ENCODE measurements at regions not wholly inside any gene's neighbourhood (a gene's known extent, or its start where the extent isn't known, plus 50 kb on each side); places are given as distances from the start of the nearest gene placed in this dataset.
"Not testable (repeated sequence)": the region's sequence is repeated elsewhere in the genome, so short reads cannot be mapped to it uniquely, and the experiment has no call there.

DNA sequence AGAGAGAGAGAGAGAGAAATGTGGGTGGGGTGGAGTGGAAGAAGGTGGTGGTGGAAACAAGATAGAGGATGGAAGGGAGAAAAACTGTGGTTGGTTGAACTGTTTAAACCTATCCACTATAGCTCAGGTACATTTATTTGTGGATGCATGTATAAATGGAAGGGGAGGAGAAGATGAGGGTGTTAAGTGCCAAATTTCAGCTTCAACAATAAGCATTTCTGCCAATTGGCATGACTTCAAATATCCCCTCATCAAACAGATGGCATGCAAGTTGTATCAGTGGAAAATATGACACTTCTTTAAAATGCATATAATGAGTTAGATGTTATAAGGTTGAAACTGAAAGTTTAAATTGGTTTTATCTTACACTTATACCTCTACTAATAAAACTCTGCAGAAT, 216.1 kb downstream of the LMBRD1 start:
- no peak for DNase-seq
- Histone ChIP-seq H3K23ac (ENCODE audit: low read length) (no peak overlapping the region), H2AK5ac (ENCODE audit: low read length) (no peak overlapping the region), H3K27ac (ENCODE audit: low read depth, low read length) (no peak overlapping the region), H2BK120ac (ENCODE audit: low read depth, low read length) (no peak overlapping the region), H3K4ac (ENCODE audit: low read depth, low read length) (no peak overlapping the region), H3K79me1 (ENCODE audit: low read length) (no peaks in the 10 kb centered on the region), H3K4me2 (ENCODE audit: low read length) (no peak overlapping the region), H2BK15ac (replicated peaks; ENCODE audit: low read depth) (no peak overlapping the region), H3K18ac (ENCODE audit: low read length) (no peak overlapping the region), H3K4me3 (ENCODE audit: low read length) (no peak overlapping the region), H3K56ac (ENCODE audit: low read length) (no peak overlapping the region), H4K5ac (ENCODE audit: low read length) (no peak overlapping the region), H2BK5ac (ENCODE audit: low read length) (no peak overlapping the region), H3K9ac (ENCODE audit: low read length) (no peak overlapping the region), H3K27me3 (ENCODE audit: insufficient read depth, low read length, poor library complexity) (no peaks in the 10 kb centered on the region), H3K4me1 (ENCODE audit: control insufficient read depth, low read depth, low read length) (peaks cover 3% of the 10 kb centered on the region), H4K8ac (ENCODE audit: low read depth, low read length) (no peak overlapping the region), H3K79me2 (ENCODE audit: control insufficient read depth, insufficient read depth, low read length) (no peaks in the 10 kb centered on the region), H3K36me3 (ENCODE audit: control insufficient read depth, insufficient read depth, low read length) (no peaks in the 10 kb centered on the region)

GRCh38 chr6:69578361-69578890, 218.4 kb downstream of the LMBRD1 start:
- no peak for DNase-seq
- Histone ChIP-seq H3K9ac (ENCODE audit: low read length) (no peak overlapping the region), H3K27me3 (ENCODE audit: insufficient read depth, low read length, poor library complexity) (no peaks in the 10 kb centered on the region), H3K79me2 (ENCODE audit: control insufficient read depth, insufficient read depth, low read length) (no peaks in the 10 kb centered on the region), H3K4me2 (ENCODE audit: low read length) (no peak overlapping the region), H4K8ac (ENCODE audit: low read depth, low read length) (no peak overlapping the region), H3K4me1 (ENCODE audit: control insufficient read depth, low read depth, low read length) (no peaks in the 10 kb centered on the region), H3K18ac (ENCODE audit: low read length) (no peak overlapping the region), H3K56ac (ENCODE audit: low read length) (no peak overlapping the region), H3K36me3 (ENCODE audit: control insufficient read depth, insufficient read depth, low read length) (no peaks in the 10 kb centered on the region), H2BK120ac (ENCODE audit: low read depth, low read length) (no peak overlapping the region), H2AK5ac (ENCODE audit: low read length) (no peak overlapping the region), H4K5ac (ENCODE audit: low read length) (no peak overlapping the region), H2BK5ac (ENCODE audit: low read length) (no peak overlapping the region), H3K4me3 (ENCODE audit: low read length) (no peak overlapping the region), H3K79me1 (ENCODE audit: low read length) (no peaks in the 10 kb centered on the region), H3K23ac (ENCODE audit: low read length) (no peak overlapping the region), H3K4ac (ENCODE audit: low read depth, low read length) (no peak overlapping the region), H3K27ac (ENCODE audit: low read depth, low read length) (no peak overlapping the region), H2BK15ac (replicated peaks; ENCODE audit: low read depth) (no peak overlapping the region)
- WGBS (ENCODE audit: extremely low coverage, insufficient coverage, low lambda C conversion rate) = no CpG with 5 or more reads among the region's 3 CpGs

- H2BK5ac ChIP-seq (ENCODE audit: low read length) = no peak overlapping the region
- WGBS (ENCODE audit: extremely low coverage, insufficient coverage, low lambda C conversion rate) = no CpG with 5 or more reads among the region's 1 CpG
- no peak overlapping the region for H3K4me2 ChIP-seq (ENCODE audit: low read length)
- no peaks in the 10 kb centered on the region for H3K79me2 ChIP-seq (ENCODE audit: control insufficient read depth, insufficient read depth, low read length)
- no peak overlapping the region for H3K56ac ChIP-seq (ENCODE audit: low read length)
- no peak overlapping the region for H3K4ac ChIP-seq (ENCODE audit: low read depth, low read length)
- H3K4me3 ChIP-seq (ENCODE audit: low read length) = no peak overlapping the region
- H3K27ac ChIP-seq (ENCODE audit: low read depth, low read length) = no peak overlapping the region
- H3K18ac ChIP-seq (ENCODE audit: low read length) = no peak overlapping the region
- H3K36me3 ChIP-seq (ENCODE audit: control insufficient read depth, insufficient read depth, low read length) = no peaks in the 10 kb centered on the region
- no peak overlapping the region for H2AK5ac ChIP-seq (ENCODE audit: low read length)
- no peak overlapping the region for H2BK15ac ChIP-seq (replicated peaks; ENCODE audit: low read depth)
- H2BK120ac ChIP-seq (ENCODE audit: low read depth, low read length) = no peak overlapping the region
- H3K23ac ChIP-seq (ENCODE audit: low read length) = no peak overlapping the region
- no peak overlapping the region for H4K5ac ChIP-seq (ENCODE audit: low read length)
- DNase-seq = no peak
- no peaks in the 10 kb centered on the region for H3K4me1 ChIP-seq (ENCODE audit: control insufficient read depth, low read depth, low read length)
- H3K27me3 ChIP-seq (ENCODE audit: insufficient read depth, low read length, poor library complexity) = no peaks in the 10 kb centered on the region
- no peak overlapping the region for H3K9ac ChIP-seq (ENCODE audit: low read length)
- no peaks in the 10 kb centered on the region for H3K79me1 ChIP-seq (ENCODE audit: low read length)
- no peak overlapping the region for H4K8ac ChIP-seq (ENCODE audit: low read depth, low read length)
Measured at GRCh38 chr6:69571234-69571633, 225.6 kb downstream of the LMBRD1 start.

DNA sequence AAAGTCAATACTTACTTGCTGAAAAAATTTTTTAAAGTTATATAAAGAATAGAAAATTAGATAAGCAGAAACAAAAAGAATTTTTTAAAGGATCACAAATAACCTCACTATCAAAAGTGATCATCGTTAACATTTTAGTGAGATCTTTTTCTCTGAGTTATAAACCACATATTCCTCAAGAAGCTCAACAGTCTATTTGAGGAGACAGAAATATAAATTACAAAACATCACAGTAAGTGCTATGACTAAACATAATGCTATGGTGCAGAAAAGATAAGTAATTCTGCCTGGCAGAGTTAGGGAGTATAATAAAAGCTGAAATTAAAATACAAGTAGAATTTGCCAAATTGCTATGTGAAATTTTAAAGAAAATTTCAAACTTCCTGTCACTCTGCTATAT, 226.7 kb downstream of the LMBRD1 start:
- Histone ChIP-seq H3K18ac (ENCODE audit: low read length) (no peak overlapping the region), H2AK5ac (ENCODE audit: low read length) (no peak overlapping the region), H3K9ac (ENCODE audit: low read length) (no peak overlapping the region), H4K8ac (ENCODE audit: low read depth, low read length) (no peak overlapping the region), H3K79me2 (ENCODE audit: control insufficient read depth, insufficient read depth, low read length) (no peaks in the 10 kb centered on the region), H2BK5ac (ENCODE audit: low read length) (no peak overlapping the region), H3K27ac (ENCODE audit: low read depth, low read length) (no peak overlapping the region), H3K36me3 (ENCODE audit: control insufficient read depth, insufficient read depth, low read length) (no peaks in the 10 kb centered on the region), H3K4me1 (ENCODE audit: control insufficient read depth, low read depth, low read length) (no peaks in the 10 kb centered on the region), H3K23ac (ENCODE audit: low read length) (no peak overlapping the region), H2BK120ac (ENCODE audit: low read depth, low read length) (no peak overlapping the region), H3K56ac (ENCODE audit: low read length) (no peak overlapping the region), H4K5ac (ENCODE audit: low read length) (no peak overlapping the region), H3K4me2 (ENCODE audit: low read length) (no peak overlapping the region), H3K4ac (ENCODE audit: low read depth, low read length) (no peak overlapping the region), H3K79me1 (ENCODE audit: low read length) (no peaks in the 10 kb centered on the region), H3K4me3 (ENCODE audit: low read length) (no peak overlapping the region), H3K27me3 (ENCODE audit: insufficient read depth, low read length, poor library complexity) (no peaks in the 10 kb centered on the region), H2BK15ac (replicated peaks; ENCODE audit: low read depth) (no peak overlapping the region)
- WGBS (ENCODE audit: extremely low coverage, insufficient coverage, low lambda C conversion rate) = no CpG with 5 or more reads among the region's 1 CpG
- no peak for DNase-seq

DNA sequence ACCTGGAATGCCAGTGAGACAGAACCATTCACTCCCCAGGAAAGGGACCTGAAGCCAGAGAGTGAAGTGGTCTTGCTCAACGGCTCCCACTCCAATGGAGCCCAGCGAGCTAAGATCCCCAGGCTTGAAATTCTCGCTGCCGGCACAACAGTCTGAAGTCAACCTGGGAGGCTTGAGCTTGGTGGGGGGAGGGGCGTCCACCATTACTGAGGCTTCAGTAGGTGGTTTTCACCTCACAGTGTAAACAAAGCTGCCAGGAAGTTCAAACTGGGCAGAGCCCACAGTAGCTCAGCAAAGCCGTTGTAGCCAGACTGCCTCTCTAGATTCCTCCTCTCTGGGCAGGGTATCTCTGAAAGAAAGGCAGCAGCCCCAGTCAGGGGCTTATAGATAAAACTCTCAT, 236.2 kb downstream of the LMBRD1 start:
- H2BK120ac ChIP-seq (ENCODE audit: low read depth, low read length); H2BK5ac ChIP-seq (ENCODE audit: low read length); H4K5ac ChIP-seq (ENCODE audit: low read length); H3K56ac ChIP-seq (ENCODE audit: low read length); H3K36me3 ChIP-seq (ENCODE audit: control insufficient read depth, insufficient read depth, low read length); H3K79me2 ChIP-seq (ENCODE audit: control insufficient read depth, insufficient read depth, low read length); H2AK5ac ChIP-seq (ENCODE audit: low read length); H2BK15ac ChIP-seq (replicated peaks; ENCODE audit: low read depth); H3K4me3 ChIP-seq (ENCODE audit: low read length); H3K23ac ChIP-seq (ENCODE audit: low read length); H3K4me1 ChIP-seq (ENCODE audit: control insufficient read depth, low read depth, low read length); H3K9ac ChIP-seq (ENCODE audit: low read length); H3K4me2 ChIP-seq (ENCODE audit: low read length); H3K18ac ChIP-seq (ENCODE audit: low read length); H3K4ac ChIP-seq (ENCODE audit: low read depth, low read length); H3K27me3 ChIP-seq (ENCODE audit: insufficient read depth, low read length, poor library complexity); H3K79me1 ChIP-seq (ENCODE audit: low read length); H3K27ac ChIP-seq (ENCODE audit: low read depth, low read length); H4K8ac ChIP-seq (ENCODE audit: low read depth, low read length): not testable (repeated sequence)
- no CpG with 5 or more reads among the region's 6 CpGs for WGBS (ENCODE audit: extremely low coverage, insufficient coverage, low lambda C conversion rate)
- peak; percentile 13 for DNase-seq

- Histone ChIP-seq H3K4me2 (ENCODE audit: low read length) (no peak overlapping the region), H4K8ac (ENCODE audit: low read depth, low read length) (no peak overlapping the region)
- DNase-seq = no peak
Measured at GRCh38 chr6:69555088-69555638, 241.6 kb downstream of the LMBRD1 start.

More at GRCh38 chr6:69555088-69555638, 241.6 kb downstream of the LMBRD1 start:
- Histone ChIP-seq H3K27ac (ENCODE audit: low read depth, low read length) (no peak overlapping the region), H3K36me3 (ENCODE audit: control insufficient read depth, insufficient read depth, low read length) (no peaks in the 10 kb centered on the region), H3K9ac (ENCODE audit: low read length) (no peak overlapping the region), H3K27me3 (ENCODE audit: insufficient read depth, low read length, poor library complexity) (no peaks in the 10 kb centered on the region), H3K56ac (ENCODE audit: low read length) (no peak overlapping the region), H3K79me2 (ENCODE audit: control insufficient read depth, insufficient read depth, low read length) (no peaks in the 10 kb centered on the region), H3K23ac (ENCODE audit: low read length) (no peak overlapping the region), H3K4ac (ENCODE audit: low read depth, low read length) (no peak overlapping the region), H2BK5ac (ENCODE audit: low read length) (no peak overlapping the region), H2AK5ac (ENCODE audit: low read length) (no peak overlapping the region), H2BK15ac (replicated peaks; ENCODE audit: low read depth) (no peak overlapping the region), H2BK120ac (ENCODE audit: low read depth, low read length) (no peak overlapping the region), H3K79me1 (ENCODE audit: low read length) (no peaks in the 10 kb centered on the region), H3K4me1 (ENCODE audit: control insufficient read depth, low read depth, low read length) (no peaks in the 10 kb centered on the region), H3K4me3 (ENCODE audit: low read length) (no peak overlapping the region), H4K5ac (ENCODE audit: low read length) (no peak overlapping the region), H3K18ac (ENCODE audit: low read length) (no peak overlapping the region)
- no CpG with 5 or more reads among the region's 2 CpGs for WGBS (ENCODE audit: extremely low coverage, insufficient coverage, low lambda C conversion rate)

Measured in mesendoderm (in vitro differentiated cells).